T-helper 1 cell treated with Interleukin-12 subunit alpha and Interleukin-12 subunit beta and Interleukin-4 antibody, amounts not matched to agents 30 ng/mL and 1 ng/mL, for 36 hours (primary cell): ENCODE measurements at regions not wholly inside any gene's neighbourhood (a gene's known extent, or its start where the extent isn't known, plus 50 kb on each side); places are given as distances from the start of the nearest gene placed in this dataset.
"Not testable (repeated sequence)": the region's sequence is repeated elsewhere in the genome, so short reads cannot be mapped to it uniquely, and the experiment has no call there.

Experiments used
- intact Hi-C: fragments of 100-400 bp; cut with micrococcal nuclease; formaldehyde crosslinking; loops from one replicate; pipeline ENCODE4 v1.15.1; 2024

- intact Hi-C loops, result no loop called here
These were observed 194.2 kb upstream of the HDAC4 start for GRCh38 chr2:239594772-239595608.

- intact Hi-C loops, result no loop called here
These were observed 193.4 kb upstream of the HDAC4 start for GRCh38 chr2:239594019-239594771.

- intact Hi-C loops, result no loop called here
These were observed 192.6 kb upstream of the HDAC4 start for GRCh38 chr2:239593455-239593854.

GRCh38 chr2:239592629-239593290 is 191.9 kb upstream of the HDAC4 start:
- intact Hi-C loops, result not testable (repeated sequence)

- intact Hi-C loops, result no loop called here
These were observed 190.4 kb upstream of the HDAC4 start for GRCh38 chr2:239590995-239591915.

GRCh38 chr2:239590276-239590675 is 189.5 kb upstream of the HDAC4 start:
- intact Hi-C loops, result no loop called here

- intact Hi-C loops, result no loop called here
These were observed 189.0 kb upstream of the HDAC4 start for GRCh38 chr2:239589833-239590232.

GRCh38 chr2:239589270-239589825 is 188.5 kb upstream of the HDAC4 start:
- intact Hi-C loops, result no loop called here

- intact Hi-C loops, result no loop called here
These were observed 187.8 kb upstream of the HDAC4 start for GRCh38 chr2:239588451-239589269.

GRCh38 chr2:239587841-239588240 is 187.0 kb upstream of the HDAC4 start:
- intact Hi-C loops, result no loop called here

GRCh38 chr2:239587311-239587731 is 186.5 kb upstream of the HDAC4 start:
- intact Hi-C loops, result no loop called here

GRCh38 chr2:239586651-239587310 is 186.0 kb upstream of the HDAC4 start:
- intact Hi-C loops, result no loop called here

- intact Hi-C loops, result no loop called here
These were observed 184.6 kb upstream of the HDAC4 start for GRCh38 chr2:239585422-239585821.

- intact Hi-C loops, result no loop called here
These were observed 184.2 kb upstream of the HDAC4 start for GRCh38 chr2:239584986-239585385.

- intact Hi-C loops, result no loop called here
These were observed 183.3 kb upstream of the HDAC4 start for GRCh38 chr2:239583879-239584859.

GRCh38 chr2:239583171-239583878 is 182.5 kb upstream of the HDAC4 start:
- intact Hi-C loops, result no loop called here

GRCh38 chr2:239582476-239582875 is 181.7 kb upstream of the HDAC4 start:
- intact Hi-C loops, result no loop called here
